K562 (cell line): ENCODE measurements at regions not wholly inside any gene's neighbourhood (a gene's known extent, or its start where the extent isn't known, plus 50 kb on each side); places are given as distances from the start of the nearest gene placed in this dataset.
A peak's percentile ranks its signal among the peaks of the same experiment; 100 is the strongest.

ENCODE experiments used
- ARID1B ChIP-seq: fragments of 450-650 bp; IDR thresholded peaks from 2 replicates; pipeline ENCODE4 v1.6.1; 2016; ENCODE audit warnings: antibody characterized with exemption, mild to moderate bottlenecking, inconsistent platforms
- ATF1 ChIP-seq, 2 experiments: fragments of 450-650 bp in 1 of 2; IDR thresholded peaks; 2 replicates each; pipeline ENCODE4 v1.6.1; 2016; ENCODE audit warnings: missing compliant biosample characterization in 1 of 2, missing genetic modification characterization in 1 of 2
- CTBP1 ChIP-seq: fragments of 450-650 bp; IDR thresholded peaks from 2 replicates; pipeline ENCODE4 v1.6.1; 2016; ENCODE audit warnings: borderline replicate concordance
- EHMT2 ChIP-seq: fragments of 450-650 bp; IDR thresholded peaks from 2 replicates; pipeline ENCODE4 v1.6.1; 2018; ENCODE audit warnings: antibody characterized with exemption
- HCFC1 ChIP-seq: IDR thresholded peaks from 2 replicates; pipeline ENCODE4 v1.6.1; 2012; ENCODE audit warnings: low read depth, low read length, improper control_type of control experiment
- HDAC6 ChIP-seq: IDR thresholded peaks from 2 replicates; pipeline ENCODE4 v1.6.1; 2012; ENCODE audit warnings: low read depth, mild to moderate bottlenecking, control low read depth, inconsistent platforms, low read length, moderate library complexity
- KAT7 ChIP-seq: sonication (generic); formaldehyde crosslinking; IDR thresholded peaks from 2 replicates; pipeline ENCODE4 v1.8.0; 2022; ENCODE audit warnings: missing genetic modification reagents, mild to moderate bottlenecking, borderline replicate concordance
- KAT8 ChIP-seq: fragments of 450-650 bp; IDR thresholded peaks from 2 replicates; pipeline ENCODE4 v1.6.1; 2016; ENCODE audit warnings: low read depth, mild to moderate bottlenecking
- MAFK ChIP-seq: IDR thresholded peaks from 2 replicates; pipeline ENCODE4 v1.6.1; 2011; ENCODE audit warnings: low read length, improper control_type of control experiment
- PBX2 ChIP-seq, 2 experiments: IDR thresholded peaks in 1 of 2; conservative IDR thresholded peaks in 1 of 2; 2 replicates each; pipeline ENCODE4 v1.6.1; 2016; ENCODE audit warnings: low read depth in 2 of 2, mild to moderate bottlenecking in 1 of 2, missing compliant biosample characterization in 1 of 2, missing genetic modification characterization in 1 of 2, moderate library complexity in 1 of 2
- PCBP2 ChIP-seq: fragments of 200-400 bp; formaldehyde crosslinking; IDR thresholded peaks from 2 replicates; pipeline ENCODE4 v1.6.1; 2018; ENCODE audit warnings: low read length, low read depth, mild to moderate bottlenecking, moderate library complexity; ENCODE audit not compliant: poor library complexity, severe bottlenecking
- RAD21 ChIP-seq, 2 experiments: fragments of 250-450 bp in 1 of 2; fragments of 450-650 bp in 1 of 2; sonication (Bioruptor Pico) in 1 of 2; formaldehyde crosslinking in 1 of 2; IDR thresholded peaks in 1 of 2; conservative IDR thresholded peaks in 1 of 2; 2 replicates each; pipeline versions ENCODE4 v1.4.0 to v1.8.0; 2020 to 2022; ENCODE audit warnings: mild to moderate bottlenecking in 2 of 2, moderate library complexity in 1 of 2
- RCOR1 ChIP-seq, 2 experiments: IDR thresholded peaks; 2 replicates each; pipeline ENCODE4 v1.6.1; 2012; ENCODE audit warnings: low read depth in 2 of 2, low read length in 2 of 2, borderline replicate concordance in 1 of 2, improper control_type of control experiment in 1 of 2
- SMC3 ChIP-seq: conservative IDR thresholded peaks from 2 replicates; pipeline ENCODE4 v1.6.1; 2011; ENCODE audit warnings: low read depth, low read length, improper control_type of control experiment; ENCODE audit not compliant: insufficient read depth
- SNAPC5 ChIP-seq: fragments of 250-450 bp; sonication (Bioruptor Pico); IDR thresholded peaks from 2 replicates; pipeline ENCODE4 v1.8.0; 2021; ENCODE audit warnings: moderate library complexity, mild to moderate bottlenecking, inconsistent platforms
- TFE3 ChIP-seq: fragments of 450-650 bp; formaldehyde crosslinking; IDR thresholded peaks from 2 replicates; pipeline ENCODE4 v1.4.0; 2020; ENCODE audit warnings: mild to moderate bottlenecking, mixed read lengths
- ZFP1 ChIP-seq: fragments of 450-650 bp; formaldehyde crosslinking; IDR thresholded peaks from 2 replicates; pipeline ENCODE4 v1.4.0; 2020; ENCODE audit warnings: mild to moderate bottlenecking, mixed read lengths
- ZNF583 ChIP-seq: fragments of 250-450 bp; sonication (Bioruptor Pico); IDR thresholded peaks from 2 replicates; pipeline ENCODE4 v1.4.0; 2020
- ZNF79 ChIP-seq: fragments of 250-450 bp; sonication (Bioruptor Pico); IDR thresholded peaks from 2 replicates; pipeline ENCODE4 v1.4.0; 2020; ENCODE audit warnings: low read depth, mild to moderate bottlenecking, moderate library complexity
- ZZZ3 ChIP-seq: fragments of 450-650 bp; IDR thresholded peaks from 2 replicates; pipeline ENCODE4 v1.6.1; 2016; ENCODE audit warnings: antibody characterized with exemption, mild to moderate bottlenecking, moderate library complexity
- TF ChIP-seq, protein P1 (sequence below): fragments of 450-650 bp; formaldehyde crosslinking; conservative IDR thresholded peaks from 2 replicates; pipeline ENCODE4 v1.4.0; 2022; ENCODE audit warnings: mild to moderate bottlenecking, missing genetic modification characterization

- TF ChIP-seq HDAC6 (no peak), RAD21 (CRISPR knock-in tag; conservative IDR thresholded peaks at IDR 0.05 in 1 of 2, IDR thresholded peaks at IDR 0.05 in 1 of 2) (0 out of 4 replicates have a peak, but pooled peaks of 1 of the 2 experiments have one; percentile 10), EHMT2 (no peak), PCBP2 (no peak), SNAPC5 (CRISPR knock-in tag) (no peak), ZNF79 (CRISPR knock-in tag) (no peak), PBX2 (CRISPR knock-in tag; IDR thresholded peaks at IDR 0.05; ENCODE audit: low read depth) (no peak), PBX2 (tag; conservative IDR thresholded peaks at IDR 0.05; ENCODE audit: low read depth) (0 out of 2 replicates have a peak, but pooled peaks have one; percentile 27), ZFP1 (no peak), RCOR1 (IDR thresholded peaks at IDR 0.05; ENCODE audit: borderline replicate concordance in 1 of 2, low read depth in 2 of 2, low read length in 2 of 2) (peak in 1 of 2 experiments; percentile 69; a peak in 1 of 4 replicates), MAFK (no peak), ATF1 (CRISPR knock-in tag; IDR thresholded peaks at IDR 0.05) (no peak), ATF1 (tag; IDR thresholded peaks at IDR 0.05) (no peak), ZZZ3 (no peak), KAT7 (CRISPR knock-in tag) (no peak), CTBP1 (0 out of 2 replicates have a peak, but pooled peaks have one; percentile 42), SMC3 (no peak), ARID1B (no peak), KAT8 (no peak), ZNF583 (0 out of 2 replicates have a peak, but pooled peaks have one; percentile 61), TFE3 (no peak), HCFC1 (no peak)
- TF ChIP-seq, protein P1, sequence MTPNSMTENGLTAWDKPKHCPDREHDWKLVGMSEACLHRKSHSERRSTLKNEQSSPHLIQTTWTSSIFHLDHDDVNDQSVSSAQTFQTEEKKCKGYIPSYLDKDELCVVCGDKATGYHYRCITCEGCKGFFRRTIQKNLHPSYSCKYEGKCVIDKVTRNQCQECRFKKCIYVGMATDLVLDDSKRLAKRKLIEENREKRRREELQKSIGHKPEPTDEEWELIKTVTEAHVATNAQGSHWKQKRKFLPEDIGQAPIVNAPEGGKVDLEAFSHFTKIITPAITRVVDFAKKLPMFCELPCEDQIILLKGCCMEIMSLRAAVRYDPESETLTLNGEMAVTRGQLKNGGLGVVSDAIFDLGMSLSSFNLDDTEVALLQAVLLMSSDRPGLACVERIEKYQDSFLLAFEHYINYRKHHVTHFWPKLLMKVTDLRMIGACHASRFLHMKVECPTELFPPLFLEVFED = no peak
Measured at GRCh38 chr6:90459225-90459758, 127.6 kb downstream of the MAP3K7 start (continued).
